Activated naive CD8-positive, alpha-beta T cell treated with anti-CD3 and anti-CD28 coated beads for 36 hours (primary cell): ENCODE measurements at regions not wholly inside any gene's neighbourhood (a gene's known extent, or its start where the extent isn't known, plus 50 kb on each side); places are given as distances from the start of the nearest gene placed in this dataset.
"Not testable (repeated sequence)": the region's sequence is repeated elsewhere in the genome, so short reads cannot be mapped to it uniquely, and the experiment has no call there.

Source experiments
- DNase-seq: peaks from one replicate; pipeline ENCODE4 v3.0.0; 2021
- H3K27ac Mint-ChIP-seq: one replicate; pipeline ENCODE4 v1.8.0; 2022; ENCODE audit warnings: mild to moderate bottlenecking, moderate library complexity, mixed read lengths
- H3K27me3 Mint-ChIP-seq: one replicate; pipeline ENCODE4 v1.8.0; 2022; ENCODE audit warnings: mild to moderate bottlenecking, mixed read lengths
- H3K36me3 Mint-ChIP-seq: one replicate; pipeline ENCODE4 v1.8.0; 2021; ENCODE audit warnings: mild to moderate bottlenecking, mixed read lengths
- H3K4me1 Mint-ChIP-seq: one replicate; pipeline ENCODE4 v1.8.0; 2021; ENCODE audit warnings: mixed read lengths
- H3K4me3 Mint-ChIP-seq: one replicate; pipeline ENCODE4 v1.8.0; 2022; ENCODE audit warnings: mild to moderate bottlenecking, moderate library complexity, mixed read lengths
- H3K9me3 Mint-ChIP-seq: one replicate; pipeline ENCODE4 v1.8.0; 2022; ENCODE audit warnings: mixed read lengths

GRCh38 chr12:61137677-61138414 is 1122.4 kb upstream of the USP15 start:
- Mint-ChIP-seq H3K4me3 (no peak overlapping the region), H3K9me3 (peaks cover 7% of the 10 kb centered on the region), H3K36me3 (no peaks in the 10 kb centered on the region), H3K27me3 (no peaks in the 10 kb centered on the region), H3K27ac (no peak overlapping the region), H3K4me1 (no peaks in the 10 kb centered on the region)
- no peak for DNase-seq

- Mint-ChIP-seq H3K27ac (no peak overlapping the region), H3K36me3 (no peaks in the 10 kb centered on the region), H3K4me1 (no peaks in the 10 kb centered on the region), H3K9me3 (peaks cover 7% of the 10 kb centered on the region), H3K27me3 (no peaks in the 10 kb centered on the region), H3K4me3 (no peak overlapping the region)
- no peak for DNase-seq
Measured at GRCh38 chr12:61138415-61138759, 1121.8 kb upstream of the USP15 start.

DNA sequence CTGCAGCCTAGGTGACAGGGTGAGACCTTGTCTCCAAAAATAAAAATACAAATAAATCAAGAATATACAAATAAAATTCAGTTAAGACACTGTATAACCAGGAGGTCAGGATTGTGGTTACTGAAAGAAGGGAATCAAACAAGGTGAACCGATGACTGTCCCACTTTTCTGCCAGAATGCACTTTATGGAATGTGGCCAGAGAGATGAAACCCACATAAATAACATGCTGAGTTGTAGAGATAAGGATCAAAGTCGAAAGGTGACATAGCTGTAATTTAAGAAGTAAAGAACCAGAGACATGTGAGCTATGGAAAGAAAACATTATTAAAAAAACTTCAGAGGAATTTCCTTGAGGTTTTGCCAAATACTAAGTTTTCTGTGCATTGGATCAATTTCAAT is 1098.2 kb upstream of the USP15 start:
- no peak for DNase-seq
- H3K4me3 Mint-ChIP-seq = no peak overlapping the region
- no peaks in the 10 kb centered on the region for H3K36me3 Mint-ChIP-seq
- H3K27me3 Mint-ChIP-seq = no peaks in the 10 kb centered on the region
- no peaks in the 10 kb centered on the region for H3K4me1 Mint-ChIP-seq
- peaks cover 19% of the 10 kb centered on the region for H3K9me3 Mint-ChIP-seq
- H3K27ac Mint-ChIP-seq = no peak overlapping the region

DNA sequence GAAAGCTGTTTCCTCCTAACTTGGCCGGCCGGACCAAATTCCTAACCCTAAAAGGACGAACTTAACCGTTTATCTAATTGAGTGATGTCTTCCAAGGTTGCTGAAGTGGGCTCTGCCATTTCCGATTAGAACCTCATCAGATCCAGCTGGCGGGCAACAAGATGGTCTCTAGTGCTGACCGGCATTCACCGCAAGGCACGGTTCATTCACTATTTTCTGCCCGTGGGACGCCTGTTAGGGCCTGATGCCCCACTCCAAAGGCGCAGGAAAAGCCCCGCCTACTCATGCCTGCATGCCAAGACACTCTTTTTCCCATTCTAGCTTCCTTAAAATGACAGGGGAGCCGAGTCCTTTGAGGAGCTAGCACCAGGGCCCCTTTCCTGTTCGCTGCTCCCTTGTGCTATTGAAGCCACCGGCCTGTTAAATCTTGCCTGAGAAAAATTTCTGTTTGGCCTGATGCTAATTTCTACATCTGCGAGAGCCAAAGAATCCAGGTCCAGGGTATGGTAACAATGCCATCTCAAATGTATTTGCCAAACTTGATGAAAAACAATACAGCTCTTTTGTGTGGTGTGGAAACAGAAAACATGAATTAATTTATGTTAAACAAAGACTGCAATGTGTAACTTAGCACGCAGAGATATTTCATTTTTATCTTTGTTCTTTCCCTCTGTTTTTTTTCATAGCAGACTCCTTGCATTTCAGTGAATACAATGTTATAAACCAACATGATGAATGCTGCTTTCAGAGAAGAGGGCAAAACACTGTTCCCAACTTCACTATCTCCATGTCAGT is 1071.2 kb upstream of the USP15 start:
- Mint-ChIP-seq H3K36me3 (no peaks in the 10 kb centered on the region), H3K4me1 (no peaks in the 10 kb centered on the region), H3K9me3 (peaks cover 1% of the 10 kb centered on the region), H3K27ac (no peak overlapping the region), H3K4me3 (no peak overlapping the region), H3K27me3 (no peaks in the 10 kb centered on the region)
- DNase-seq = no peak

DNA sequence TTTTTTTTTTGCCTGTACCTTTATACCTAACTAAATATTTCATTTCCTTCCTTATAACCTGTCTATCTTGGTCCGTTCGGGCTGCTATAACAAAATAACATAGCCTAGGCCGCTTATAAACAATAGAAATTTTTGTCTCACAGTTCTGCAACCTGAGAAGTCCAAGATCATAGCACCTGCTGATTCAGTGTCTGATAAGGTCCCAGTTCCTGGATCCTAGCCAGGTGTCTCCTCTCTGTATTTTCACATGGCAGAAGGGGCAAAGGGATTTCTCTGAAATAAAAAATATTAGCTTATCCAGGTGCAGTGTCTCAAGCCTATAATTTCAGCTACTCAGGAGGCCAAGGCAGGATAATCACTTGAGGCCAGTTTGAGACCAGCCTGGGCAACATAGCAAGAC is 1046.6 kb upstream of the USP15 start:
- Mint-ChIP-seq H3K4me3 (no peak overlapping the region), H3K9me3 (peaks cover 4% of the 10 kb centered on the region), H3K4me1 (no peaks in the 10 kb centered on the region), H3K36me3 (no peaks in the 10 kb centered on the region), H3K27me3 (no peaks in the 10 kb centered on the region), H3K27ac (no peak overlapping the region)
- no peak for DNase-seq

- Mint-ChIP-seq H3K4me1 (no peaks in the 10 kb centered on the region), H3K4me3 (no peak overlapping the region), H3K27ac (no peak overlapping the region), H3K27me3 (no peaks in the 10 kb centered on the region), H3K36me3 (peaks cover 2% of the 10 kb centered on the region), H3K9me3 (peaks cover 7% of the 10 kb centered on the region)
- DNase-seq = no peak
Measured at GRCh38 chr12:61220337-61220736, 1039.9 kb upstream of the USP15 start.

DNA sequence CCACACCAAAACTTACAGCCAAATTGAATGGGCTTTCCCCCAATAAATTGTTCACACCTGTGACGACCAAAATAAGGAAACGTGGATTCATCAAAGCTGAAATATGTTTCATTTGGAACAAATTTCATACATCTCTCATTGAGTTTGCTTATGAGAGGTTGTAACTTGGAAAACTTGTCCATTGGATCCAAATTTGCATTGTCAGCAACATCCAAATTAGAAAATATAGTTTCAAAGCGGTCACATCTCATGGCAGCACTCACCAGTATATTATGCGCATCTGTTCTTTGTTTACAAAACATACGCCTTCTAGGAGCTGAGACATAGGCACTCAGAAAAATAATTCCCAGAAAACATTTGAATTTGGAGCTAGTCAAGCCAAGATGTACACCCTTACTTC is 1028.2 kb upstream of the USP15 start:
- no peak overlapping the region for H3K4me3 Mint-ChIP-seq
- no peak for DNase-seq
- H3K27ac Mint-ChIP-seq = no peak overlapping the region
- no peaks in the 10 kb centered on the region for H3K4me1 Mint-ChIP-seq
- H3K9me3 Mint-ChIP-seq = peaks cover 9% of the 10 kb centered on the region
- no peaks in the 10 kb centered on the region for H3K36me3 Mint-ChIP-seq
- no peaks in the 10 kb centered on the region for H3K27me3 Mint-ChIP-seq

- Mint-ChIP-seq H3K36me3 (no peaks in the 10 kb centered on the region), H3K4me1 (no peaks in the 10 kb centered on the region), H3K9me3 (peaks cover under 1% of the 10 kb centered on the region), H3K27ac (no peak overlapping the region), H3K27me3 (no peaks in the 10 kb centered on the region), H3K4me3 (no peak overlapping the region)
- DNase-seq = no peak
Measured at GRCh38 chr12:61250303-61250702, 1009.9 kb upstream of the USP15 start.

DNA sequence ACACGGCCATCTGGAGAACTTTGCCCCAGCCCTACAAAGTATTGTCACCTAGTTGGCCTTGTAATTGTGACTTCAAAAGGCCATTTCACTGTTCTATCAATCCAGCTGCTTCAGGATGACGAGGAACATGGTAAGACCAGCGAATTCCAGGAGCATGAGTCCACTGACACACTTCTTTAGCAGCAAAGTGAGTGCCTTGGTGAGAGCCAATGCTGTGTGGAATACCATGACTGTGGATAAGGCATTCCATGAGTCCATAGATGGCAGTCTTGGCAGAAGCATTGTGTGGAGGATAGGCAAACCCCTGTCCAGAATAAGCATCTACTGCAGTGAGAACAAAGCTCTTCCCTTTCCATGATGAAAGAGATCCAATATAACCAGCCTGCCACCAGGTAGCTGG is 1009.1 kb upstream of the USP15 start:
- Mint-ChIP-seq H3K9me3 (no peaks in the 10 kb centered on the region), H3K36me3 (no peaks in the 10 kb centered on the region), H3K27me3 (no peaks in the 10 kb centered on the region), H3K4me1 (no peaks in the 10 kb centered on the region), H3K27ac (no peak overlapping the region), H3K4me3 (no peak overlapping the region)
- DNase-seq = no peak

GRCh38 chr12:61254225-61254624 is 1006.0 kb upstream of the USP15 start:
- Mint-ChIP-seq H3K27ac (no peak overlapping the region), H3K36me3 (no peaks in the 10 kb centered on the region)

GRCh38 chr12:61264294-61264693 is 995.9 kb upstream of the USP15 start:
- peaks cover 11% of the 10 kb centered on the region for H3K9me3 Mint-ChIP-seq
- H3K27ac Mint-ChIP-seq, H3K27me3 Mint-ChIP-seq, H3K4me3 Mint-ChIP-seq, H3K4me1 Mint-ChIP-seq, DNase-seq, H3K36me3 Mint-ChIP-seq: not testable (repeated sequence)

More at GRCh38 chr12:61254225-61254624, 1006.0 kb upstream of the USP15 start:
- Mint-ChIP-seq H3K4me1 (no peaks in the 10 kb centered on the region), H3K27me3 (no peaks in the 10 kb centered on the region), H3K9me3 (no peaks in the 10 kb centered on the region), H3K4me3 (no peak overlapping the region)
- no peak for DNase-seq

- Mint-ChIP-seq H3K27ac (no peak overlapping the region), H3K36me3 (no peaks in the 10 kb centered on the region), H3K27me3 (no peaks in the 10 kb centered on the region), H3K4me1 (no peaks in the 10 kb centered on the region), H3K4me3 (no peak overlapping the region), H3K9me3 (peaks cover 12% of the 10 kb centered on the region)
- DNase-seq = no peak
Measured at GRCh38 chr12:61267474-61267873, 992.7 kb upstream of the USP15 start.

DNA sequence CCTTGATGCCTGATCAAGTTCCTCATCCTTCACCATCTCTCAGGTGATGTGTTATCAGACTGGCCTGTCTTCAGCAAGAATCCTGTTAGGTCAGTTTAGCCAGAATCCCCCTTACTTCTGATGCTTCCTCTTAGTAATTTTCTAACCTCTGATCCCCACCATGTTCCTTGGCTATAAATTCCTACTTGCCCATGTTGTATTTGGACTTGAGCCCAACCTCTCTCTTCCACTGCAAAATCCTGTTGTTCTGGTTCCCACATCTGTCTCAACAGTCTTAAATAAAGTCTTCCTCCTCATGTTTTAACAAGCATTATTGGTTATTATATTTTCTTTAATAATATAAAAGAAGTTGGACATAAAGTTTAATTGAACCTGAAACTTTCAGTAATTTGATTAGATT is 987.8 kb upstream of the USP15 start:
- no peak for DNase-seq
- Mint-ChIP-seq H3K27ac (no peak overlapping the region), H3K4me1 (no peaks in the 10 kb centered on the region), H3K27me3 (peaks cover 4% of the 10 kb centered on the region), H3K36me3 (no peaks in the 10 kb centered on the region), H3K4me3 (no peak overlapping the region), H3K9me3 (peaks cover 1% of the 10 kb centered on the region)

- DNase-seq = no peak
- peaks cover 19% of the 10 kb centered on the region for H3K9me3 Mint-ChIP-seq
- H3K4me1 Mint-ChIP-seq = no peaks in the 10 kb centered on the region
- H3K4me3 Mint-ChIP-seq = no peak overlapping the region
- no peaks in the 10 kb centered on the region for H3K27me3 Mint-ChIP-seq
- H3K36me3 Mint-ChIP-seq = no peaks in the 10 kb centered on the region
- H3K27ac Mint-ChIP-seq = no peak overlapping the region
Measured at GRCh38 chr12:61282790-61283575, 977.2 kb upstream of the USP15 start.

DNA sequence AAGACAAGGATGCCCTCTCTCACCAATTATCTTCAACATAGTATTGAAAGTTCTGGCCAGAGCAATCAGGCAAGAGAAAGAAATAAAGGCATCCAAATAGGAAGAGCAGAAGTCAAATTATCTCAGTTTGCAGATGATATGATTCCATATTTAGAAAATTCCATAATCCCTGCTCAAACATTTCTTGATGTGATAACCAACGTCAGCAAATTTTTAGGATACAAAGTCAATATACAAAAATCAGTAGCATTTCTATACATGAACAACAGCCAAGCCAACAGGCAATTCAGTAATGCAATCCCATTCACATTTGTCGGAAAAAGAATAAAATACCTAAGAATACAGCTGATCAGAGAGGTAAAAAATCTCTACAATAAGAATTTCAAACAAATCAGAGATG is 969.7 kb upstream of the USP15 start:
- Mint-ChIP-seq H3K36me3 (no peaks in the 10 kb centered on the region), H3K27me3 (no peaks in the 10 kb centered on the region), H3K4me1 (no peaks in the 10 kb centered on the region), H3K4me3 (no peak overlapping the region), H3K27ac (no peak overlapping the region), H3K9me3 (peaks cover 20% of the 10 kb centered on the region)
- no peak for DNase-seq
